ENCODE measurements at regions not wholly inside any gene's neighbourhood (a gene's known extent, or its start where the extent isn't known, plus 50 kb on each side); places are given as distances from the start of the nearest gene placed in this dataset.

- WGBS (ENCODE audit: extremely low coverage, insufficient read length, low lambda C conversion rate): no CpG with 5 or more reads among the region's 2 CpGs
Observed at GRCh38 chr13:34048652-34049051, 230.7 kb downstream of the RFC3 start.

More at GRCh38 chr13:34048652-34049051, 230.7 kb downstream of the RFC3 start:
- no peak for TF ChIP-seq CTCF (conservative IDR thresholded peaks at IDR 0.05)
- H3K9me3 ChIP-seq (ENCODE audit: control insufficient read depth, low read depth, low read length): no peaks in the 10 kb centered on the region
- H3K18ac ChIP-seq (ENCODE audit: insufficient read length, low read depth, low read length): no peak overlapping the region
- H2BK20ac ChIP-seq (ENCODE audit: low read depth, low read length, poor library complexity, severe bottlenecking): no peak overlapping the region
- H3K9ac ChIP-seq (ENCODE audit: extremely low read depth, insufficient read length, low read length): no peak overlapping the region
- Mint-ChIP-seq H3K27me3 (ENCODE audit: low read depth) (no peaks in the 10 kb centered on the region), H3K9me3 (peaks cover 13 to 17% of the 10 kb centered on the region in 2 experiments; a peak in 4 of 5 replicates), H3K4me3 (no peak overlapping the region), H3K36me3 (ENCODE audit: insufficient read depth in 1 of 3, low read depth in 3 of 3) (peaks cover 0 to 3% (median 0%) of the 10 kb centered on the region in 3 experiments; a peak in 1 of 7 replicates), H3K27ac (no peak overlapping the region), H3K4me1 (no peaks in the 10 kb centered on the region)
- H3K56ac ChIP-seq (ENCODE audit: insufficient read length, low read depth, low read length): no peak overlapping the region
- H3K23me2 ChIP-seq (ENCODE audit: insufficient read length, low read depth, low read length, poor library complexity, severe bottlenecking): no peaks in the 10 kb centered on the region
- no peak overlapping the region for H3K4me2 ChIP-seq (ENCODE audit: insufficient read depth, insufficient read length, low read length)
- H2BK12ac ChIP-seq (ENCODE audit: insufficient read length, low read depth, low read length): no peak overlapping the region
- no peak overlapping the region for H3K4ac ChIP-seq (ENCODE audit: low read depth, low read length)
- no peaks in the 10 kb centered on the region for H3K79me2 ChIP-seq (ENCODE audit: insufficient read depth, low read length)
- no peaks in the 10 kb centered on the region for H4K20me1 ChIP-seq (ENCODE audit: control insufficient read depth, insufficient read depth, insufficient read length)
- H2BK5ac ChIP-seq (ENCODE audit: insufficient read length, low read length): no peak overlapping the region
- H3T11ph ChIP-seq (ENCODE audit: low read length): no peak overlapping the region
- no peak overlapping the region for H2BK120ac ChIP-seq (ENCODE audit: low read depth, low read length, poor library complexity, severe bottlenecking)
- H2AK5ac ChIP-seq (ENCODE audit: insufficient read length, low read length): no peak overlapping the region
- no peaks in the 10 kb centered on the region for H3K4me1 ChIP-seq (ENCODE audit: insufficient read depth, low read length)
- no peak overlapping the region for H4K8ac ChIP-seq (replicated peaks; ENCODE audit: insufficient read length, low read depth, low read length)
- no peak overlapping the region for H2BK15ac ChIP-seq (ENCODE audit: low read depth, low read length)
- no peak overlapping the region for H2AFZ ChIP-seq (ENCODE audit: low read length)
- no peak overlapping the region for H3K27ac ChIP-seq (ENCODE audit: insufficient read length, low read depth, low read length)
- H3K27me3 ChIP-seq (ENCODE audit: insufficient read depth, low read length): no peaks in the 10 kb centered on the region
- no peak overlapping the region for H4K91ac ChIP-seq (ENCODE audit: insufficient read length, low read depth, low read length)
- H4K5ac ChIP-seq (ENCODE audit: insufficient read length, low read depth, low read length): no peak overlapping the region
- no peak overlapping the region for H3K23ac ChIP-seq (ENCODE audit: insufficient read length, low read depth, low read length)
- H3K79me1 ChIP-seq (ENCODE audit: insufficient read depth, low read depth, low read length, poor library complexity, severe bottlenecking): no peaks in the 10 kb centered on the region
- no peak for DNase-seq
- H3K14ac ChIP-seq (ENCODE audit: insufficient read depth, low read length): no peak overlapping the region

Measured in H9 (cell line).